ENCODE measurements at regions not wholly inside any gene's neighbourhood (a gene's known extent, or its start where the extent isn't known, plus 50 kb on each side); places are given as distances from the start of the nearest gene placed in this dataset.

DNA sequence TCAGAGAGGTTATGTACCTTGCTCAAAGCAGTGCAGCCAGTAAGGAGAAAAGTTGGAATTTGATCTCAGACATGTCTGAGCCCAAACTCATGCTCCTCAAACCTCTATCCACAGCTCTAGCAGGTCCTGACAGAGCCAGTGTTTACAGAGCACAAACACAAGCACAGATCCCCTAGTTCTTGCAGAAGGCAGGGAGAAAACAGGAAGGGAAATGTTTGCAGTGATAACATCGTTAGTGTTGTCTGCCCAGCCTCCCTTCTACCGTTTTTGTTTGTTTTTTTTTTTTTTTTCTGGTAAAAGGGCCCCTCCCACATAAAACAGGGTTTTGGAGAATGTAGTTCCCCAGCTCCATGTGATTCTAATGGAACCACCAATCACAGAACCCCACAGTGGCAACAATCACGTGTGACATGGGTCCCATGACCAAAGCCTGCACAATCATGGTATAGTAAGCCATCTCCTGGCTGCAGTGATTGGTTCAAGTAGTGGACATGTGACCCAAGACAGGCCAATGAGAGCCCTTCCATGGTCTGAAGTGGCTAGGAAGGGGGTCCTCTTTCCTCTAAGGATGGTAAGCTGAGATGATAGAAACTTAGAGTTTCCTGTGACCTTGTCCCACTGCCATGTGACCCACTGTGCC lies 513.4 kb downstream of the MED13L start:
- TF ChIP-seq EZH2 (IDR thresholded peaks at IDR 0.05; ENCODE audit: borderline replicate concordance, low read length): no peak
- TF ChIP-seq, protein P1, sequence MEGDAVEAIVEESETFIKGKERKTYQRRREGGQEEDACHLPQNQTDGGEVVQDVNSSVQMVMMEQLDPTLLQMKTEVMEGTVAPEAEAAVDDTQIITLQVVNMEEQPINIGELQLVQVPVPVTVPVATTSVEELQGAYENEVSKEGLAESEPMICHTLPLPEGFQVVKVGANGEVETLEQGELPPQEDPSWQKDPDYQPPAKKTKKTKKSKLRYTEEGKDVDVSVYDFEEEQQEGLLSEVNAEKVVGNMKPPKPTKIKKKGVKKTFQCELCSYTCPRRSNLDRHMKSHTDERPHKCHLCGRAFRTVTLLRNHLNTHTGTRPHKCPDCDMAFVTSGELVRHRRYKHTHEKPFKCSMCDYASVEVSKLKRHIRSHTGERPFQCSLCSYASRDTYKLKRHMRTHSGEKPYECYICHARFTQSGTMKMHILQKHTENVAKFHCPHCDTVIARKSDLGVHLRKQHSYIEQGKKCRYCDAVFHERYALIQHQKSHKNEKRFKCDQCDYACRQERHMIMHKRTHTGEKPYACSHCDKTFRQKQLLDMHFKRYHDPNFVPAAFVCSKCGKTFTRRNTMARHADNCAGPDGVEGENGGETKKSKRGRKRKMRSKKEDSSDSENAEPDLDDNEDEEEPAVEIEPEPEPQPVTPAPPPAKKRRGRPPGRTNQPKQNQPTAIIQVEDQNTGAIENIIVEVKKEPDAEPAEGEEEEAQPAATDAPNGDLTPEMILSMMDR (IDR thresholded peaks at IDR 0.05; ENCODE audit: low read length): no peak

Data from OCI-LY1 (cell line).